Liver (tissue), 8 donors: ENCODE measurements at regions not wholly inside any gene's neighbourhood (a gene's known extent, or its start where the extent isn't known, plus 50 kb on each side); places are given as distances from the start of the nearest gene placed in this dataset.

Source experiments
- DNase-seq: peaks from one replicate; pipeline ENCODE4 v3.0.0-alpha.2; 2017; ENCODE audit warnings: low spot score
- H3K27ac ChIP-seq, 2 donors: one replicate each; pipeline ENCODE4 v1.7.0; 2013; ENCODE audit warnings: inconsistent platforms in 2 of 2, low read length in 2 of 2, control low read depth in 1 of 2, low read depth in 1 of 2, mild to moderate bottlenecking in 1 of 2
- H3K27me3 ChIP-seq, 4 donors: one replicate each; pipeline versions ENCODE4 v1.6.1 to v1.7.0; 2013; ENCODE audit warnings: low read length in 3 of 4, inconsistent platforms in 1 of 4, mild to moderate bottlenecking in 1 of 4, moderate library complexity in 1 of 4; ENCODE audit not compliant: control insufficient read depth in 4 of 4, insufficient read depth in 4 of 4
- H3K36me3 ChIP-seq, 4 donors: one replicate each; pipeline versions ENCODE4 v1.6.1 to v1.7.0; 2013; ENCODE audit warnings: low read length in 3 of 4, mild to moderate bottlenecking in 3 of 4, low read depth in 1 of 4, moderate library complexity in 1 of 4; ENCODE audit not compliant: control insufficient read depth in 4 of 4, insufficient read depth in 3 of 4
- H3K4me1 ChIP-seq, 4 donors: one replicate each; pipeline versions ENCODE4 v1.6.1 to v1.7.0; 2013; ENCODE audit warnings: low read length in 3 of 4, mild to moderate bottlenecking in 3 of 4, moderate library complexity in 1 of 4; ENCODE audit not compliant: control insufficient read depth in 4 of 4, insufficient read depth in 4 of 4
- H3K4me3 ChIP-seq, 3 donors: one replicate each; pipeline versions ENCODE4 v1.6.1 to v1.7.0; 2013; ENCODE audit warnings: low read length in 3 of 3, control low read depth in 1 of 3, low read depth in 1 of 3, mild to moderate bottlenecking in 1 of 3
- H3K9ac ChIP-seq, 2 donors: one replicate each; pipeline ENCODE4 v1.7.0; 2013; ENCODE audit warnings: low read length in 2 of 2, mild to moderate bottlenecking in 2 of 2, moderate library complexity in 2 of 2, control low read depth in 1 of 2, low read depth in 1 of 2
- H3K9me3 ChIP-seq, 4 donors: one replicate each; pipeline versions ENCODE4 v1.6.1 to v1.7.0; 2013; ENCODE audit warnings: low read length in 3 of 4; ENCODE audit not compliant: control insufficient read depth in 4 of 4
- ATF3 ChIP-seq: IDR thresholded peaks from 2 replicates; pipeline ENCODE4 v1.6.1; 2016; ENCODE audit warnings: antibody characterized with exemption
- CTCF ChIP-seq: fragments of 150-350 bp; IDR thresholded peaks from 2 replicates; pipeline ENCODE4 v1.5.1; 2017; ENCODE audit warnings: improper control_type of control experiment, low read depth, low read length; ENCODE audit not compliant: missing input control
- EGR1 ChIP-seq, 2 donors: IDR thresholded peaks; 2 replicates each; pipeline ENCODE4 v1.6.1; 2016 to 2018; ENCODE audit warnings: antibody characterized with exemption in 2 of 2, low read depth in 2 of 2
- FOXA1 ChIP-seq: IDR thresholded peaks from 2 replicates; pipeline ENCODE4 v1.6.1; 2016; ENCODE audit warnings: antibody characterized with exemption
- FOXA2 ChIP-seq: IDR thresholded peaks from 2 replicates; pipeline ENCODE4 v1.6.1; 2016; ENCODE audit warnings: antibody characterized with exemption
- GABPA ChIP-seq, 2 donors: IDR thresholded peaks in 1 of 2; conservative IDR thresholded peaks in 1 of 2; 2 replicates each; pipeline ENCODE4 v1.6.1; 2016; ENCODE audit warnings: antibody characterized with exemption in 2 of 2, mild to moderate bottlenecking in 1 of 2, moderate library complexity in 1 of 2
- HNF4A ChIP-seq, 2 donors: conservative IDR thresholded peaks; 2 replicates each; pipeline ENCODE4 v1.6.1; 2016; ENCODE audit warnings: antibody characterized with exemption in 2 of 2, mild to moderate bottlenecking in 2 of 2
- HNF4G ChIP-seq: IDR thresholded peaks from 2 replicates; pipeline ENCODE4 v1.6.1; 2016; ENCODE audit warnings: antibody characterized with exemption
- JUND ChIP-seq, 2 donors: IDR thresholded peaks; 2 replicates each; pipeline ENCODE4 v1.6.1; 2016; ENCODE audit warnings: antibody characterized with exemption in 2 of 2
- MAX ChIP-seq: IDR thresholded peaks from 2 replicates; pipeline ENCODE4 v1.6.1; 2016; ENCODE audit warnings: antibody characterized with exemption
- NR2F2 ChIP-seq: IDR thresholded peaks from 2 replicates; pipeline ENCODE4 v1.6.1; 2016; ENCODE audit warnings: antibody characterized with exemption
- RAD21 ChIP-seq, 2 donors: IDR thresholded peaks; 2 replicates each; pipeline ENCODE4 v1.6.1; 2016; ENCODE audit warnings: antibody characterized with exemption in 2 of 2, mild to moderate bottlenecking in 2 of 2
- SP1 ChIP-seq: IDR thresholded peaks from 2 replicates; pipeline ENCODE4 v1.6.1; 2018; ENCODE audit warnings: antibody characterized with exemption, mild to moderate bottlenecking
- TAF1 ChIP-seq: conservative IDR thresholded peaks from 2 replicates; pipeline ENCODE4 v1.6.1; 2016; ENCODE audit warnings: antibody characterized with exemption, mild to moderate bottlenecking
- ZBTB33 ChIP-seq: IDR thresholded peaks from 2 replicates; pipeline ENCODE4 v1.6.1; 2016; ENCODE audit warnings: antibody characterized with exemption
- WGBS: extraction: QIAGEN DNeasy Blood & Tissue Kit; methylation state at CpG from one replicate; pipeline ENCODE4 v1.1.7; 2013; 5-methylcytosine and 5-hydroxymethylcytosine counted together
- TF ChIP-seq, protein P1 (sequence below): IDR thresholded peaks from 2 replicates; pipeline ENCODE4 v1.6.1; 2016; ENCODE audit warnings: antibody characterized with exemption, mild to moderate bottlenecking
- donor health status: healthy.
- donor health status: healthy.
- donor health status: healthy.
- donor health status: healthy.
- donor health status: healthy.

GRCh38 chr9:118521261-118521660, 817.1 kb downstream of the TLR4 start:
- Histone ChIP-seq H3K9me3 (no peaks in the 10 kb centered on the region), H3K4me1 (no peaks in the 10 kb centered on the region), H3K4me3 (no peak overlapping the region), H3K36me3 (no peaks in the 10 kb centered on the region), H3K9ac (no peak overlapping the region), H3K27ac (no peak overlapping the region), H3K27me3 (no peaks in the 10 kb centered on the region)
- no peak for TF ChIP-seq NR2F2
- no peak for TF ChIP-seq EGR1 (IDR thresholded peaks at IDR 0.05; ENCODE audit: low read depth in 2 of 2)
- no peak for TF ChIP-seq FOXA2
- 67% methylated on average over 3 of the region's 3 CpGs for whole genome bisulfite sequencing
- DNase-seq, result no peak

DNA sequence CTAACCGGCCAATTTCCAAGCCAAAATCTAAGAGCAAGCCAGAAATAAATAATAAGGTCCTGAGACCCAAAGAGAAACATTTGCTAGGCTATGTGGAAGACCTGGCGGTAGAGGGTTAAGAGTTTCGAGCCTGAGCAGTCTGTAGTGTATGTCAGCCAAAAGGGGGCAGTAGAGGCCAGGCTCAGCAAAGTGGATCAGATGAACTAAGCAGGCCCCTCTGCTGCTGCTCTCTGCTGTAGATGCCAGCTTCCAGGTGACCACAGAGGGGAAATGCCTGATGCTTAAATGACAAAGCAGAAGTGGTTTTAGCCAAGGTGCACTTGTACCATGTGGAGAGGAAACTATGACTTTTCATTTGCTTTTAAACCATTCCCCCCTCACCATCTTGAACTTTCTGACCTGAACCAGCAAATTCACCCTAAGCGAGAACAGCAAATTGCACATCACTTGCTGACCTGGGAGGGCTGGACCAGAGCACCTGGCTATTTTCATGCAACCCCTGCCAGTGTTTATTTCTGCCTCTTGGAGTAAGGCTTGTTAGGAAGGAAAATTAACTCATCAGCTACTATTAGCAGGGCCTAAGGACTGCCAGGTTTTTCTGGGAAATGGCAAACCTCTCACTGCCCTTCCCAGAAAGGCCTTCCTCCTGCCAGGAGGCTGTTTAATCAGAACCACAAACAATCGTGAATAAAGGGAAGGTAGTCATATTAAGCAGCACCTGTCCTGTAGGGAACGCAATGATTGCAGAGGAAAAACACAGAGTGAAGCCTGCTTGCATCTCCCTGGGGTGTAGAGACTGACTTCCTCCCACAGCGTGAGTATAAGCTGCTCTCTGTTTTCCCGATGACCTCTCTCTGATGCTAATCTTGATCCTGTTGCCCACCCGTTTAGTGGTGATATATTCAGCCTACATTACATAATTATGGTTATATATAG, 818.2 kb downstream of the TLR4 start:
- no peaks in the 10 kb centered on the region for H3K9me3 ChIP-seq
- 49% methylated on average over 9 of the region's 9 CpGs for WGBS
- DNase-seq, result no peak
- TF ChIP-seq EGR1 (IDR thresholded peaks at IDR 0.05; ENCODE audit: low read depth in 2 of 2) (no peak), MAX (no peak), TAF1 (no peak), RAD21 (IDR thresholded peaks at IDR 0.05) (peak; percentile 72 to 78), ZBTB33 (no peak), GABPA (IDR thresholded peaks at IDR 0.05 in 1 of 2, conservative IDR thresholded peaks at IDR 0.05 in 1 of 2) (no peak), NR2F2 (no peak), HNF4G (no peak), SP1 (no peak), HNF4A (conservative IDR thresholded peaks at IDR 0.05) (no peak), FOXA1 (no peak), ATF3 (no peak), FOXA2 (no peak), JUND (IDR thresholded peaks at IDR 0.05) (no peak), CTCF (peak; percentile 44)
- TF ChIP-seq, protein P1, sequence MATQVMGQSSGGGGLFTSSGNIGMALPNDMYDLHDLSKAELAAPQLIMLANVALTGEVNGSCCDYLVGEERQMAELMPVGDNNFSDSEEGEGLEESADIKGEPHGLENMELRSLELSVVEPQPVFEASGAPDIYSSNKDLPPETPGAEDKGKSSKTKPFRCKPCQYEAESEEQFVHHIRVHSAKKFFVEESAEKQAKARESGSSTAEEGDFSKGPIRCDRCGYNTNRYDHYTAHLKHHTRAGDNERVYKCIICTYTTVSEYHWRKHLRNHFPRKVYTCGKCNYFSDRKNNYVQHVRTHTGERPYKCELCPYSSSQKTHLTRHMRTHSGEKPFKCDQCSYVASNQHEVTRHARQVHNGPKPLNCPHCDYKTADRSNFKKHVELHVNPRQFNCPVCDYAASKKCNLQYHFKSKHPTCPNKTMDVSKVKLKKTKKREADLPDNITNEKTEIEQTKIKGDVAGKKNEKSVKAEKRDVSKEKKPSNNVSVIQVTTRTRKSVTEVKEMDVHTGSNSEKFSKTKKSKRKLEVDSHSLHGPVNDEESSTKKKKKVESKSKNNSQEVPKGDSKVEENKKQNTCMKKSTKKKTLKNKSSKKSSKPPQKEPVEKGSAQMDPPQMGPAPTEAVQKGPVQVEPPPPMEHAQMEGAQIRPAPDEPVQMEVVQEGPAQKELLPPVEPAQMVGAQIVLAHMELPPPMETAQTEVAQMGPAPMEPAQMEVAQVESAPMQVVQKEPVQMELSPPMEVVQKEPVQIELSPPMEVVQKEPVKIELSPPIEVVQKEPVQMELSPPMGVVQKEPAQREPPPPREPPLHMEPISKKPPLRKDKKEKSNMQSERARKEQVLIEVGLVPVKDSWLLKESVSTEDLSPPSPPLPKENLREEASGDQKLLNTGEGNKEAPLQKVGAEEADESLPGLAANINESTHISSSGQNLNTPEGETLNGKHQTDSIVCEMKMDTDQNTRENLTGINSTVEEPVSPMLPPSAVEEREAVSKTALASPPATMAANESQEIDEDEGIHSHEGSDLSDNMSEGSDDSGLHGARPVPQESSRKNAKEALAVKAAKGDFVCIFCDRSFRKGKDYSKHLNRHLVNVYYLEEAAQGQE, result no peak
- no peaks in the 10 kb centered on the region for H3K4me1 ChIP-seq
- H3K4me3 ChIP-seq, result no peak overlapping the region
- no peaks in the 10 kb centered on the region for H3K36me3 ChIP-seq
- H3K27ac ChIP-seq, result no peak overlapping the region
- H3K9ac ChIP-seq, result no peak overlapping the region
- no peaks in the 10 kb centered on the region for H3K27me3 ChIP-seq
